ENCODE measurements at regions not wholly inside any gene's neighbourhood (a gene's known extent, or its start where the extent isn't known, plus 50 kb on each side); places are given as distances from the start of the nearest gene placed in this dataset.

- TF ChIP-seq, protein P1, sequence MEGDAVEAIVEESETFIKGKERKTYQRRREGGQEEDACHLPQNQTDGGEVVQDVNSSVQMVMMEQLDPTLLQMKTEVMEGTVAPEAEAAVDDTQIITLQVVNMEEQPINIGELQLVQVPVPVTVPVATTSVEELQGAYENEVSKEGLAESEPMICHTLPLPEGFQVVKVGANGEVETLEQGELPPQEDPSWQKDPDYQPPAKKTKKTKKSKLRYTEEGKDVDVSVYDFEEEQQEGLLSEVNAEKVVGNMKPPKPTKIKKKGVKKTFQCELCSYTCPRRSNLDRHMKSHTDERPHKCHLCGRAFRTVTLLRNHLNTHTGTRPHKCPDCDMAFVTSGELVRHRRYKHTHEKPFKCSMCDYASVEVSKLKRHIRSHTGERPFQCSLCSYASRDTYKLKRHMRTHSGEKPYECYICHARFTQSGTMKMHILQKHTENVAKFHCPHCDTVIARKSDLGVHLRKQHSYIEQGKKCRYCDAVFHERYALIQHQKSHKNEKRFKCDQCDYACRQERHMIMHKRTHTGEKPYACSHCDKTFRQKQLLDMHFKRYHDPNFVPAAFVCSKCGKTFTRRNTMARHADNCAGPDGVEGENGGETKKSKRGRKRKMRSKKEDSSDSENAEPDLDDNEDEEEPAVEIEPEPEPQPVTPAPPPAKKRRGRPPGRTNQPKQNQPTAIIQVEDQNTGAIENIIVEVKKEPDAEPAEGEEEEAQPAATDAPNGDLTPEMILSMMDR (optimal IDR thresholded peaks at IDR 0.05 in 1 of 3, IDR thresholded peaks at IDR 0.05 in 1 of 3, conservative IDR thresholded peaks at IDR 0.05 in 1 of 3; ENCODE audit: extremely low read depth in 1 of 3, insufficient read depth in 2 of 3, low read length in 3 of 3), result no peak
- no peak for TF ChIP-seq EZH2 (IDR thresholded peaks at IDR 0.05; ENCODE audit: low read length)
Measured at GRCh38 chr12:23126794-23127193, 501.8 kb downstream of the ETNK1 start.

Data from keratinocyte (primary cell).